ENCODE measurements at regions not wholly inside any gene's neighbourhood (a gene's known extent, or its start where the extent isn't known, plus 50 kb on each side); places are given as distances from the start of the nearest gene placed in this dataset.

DNA sequence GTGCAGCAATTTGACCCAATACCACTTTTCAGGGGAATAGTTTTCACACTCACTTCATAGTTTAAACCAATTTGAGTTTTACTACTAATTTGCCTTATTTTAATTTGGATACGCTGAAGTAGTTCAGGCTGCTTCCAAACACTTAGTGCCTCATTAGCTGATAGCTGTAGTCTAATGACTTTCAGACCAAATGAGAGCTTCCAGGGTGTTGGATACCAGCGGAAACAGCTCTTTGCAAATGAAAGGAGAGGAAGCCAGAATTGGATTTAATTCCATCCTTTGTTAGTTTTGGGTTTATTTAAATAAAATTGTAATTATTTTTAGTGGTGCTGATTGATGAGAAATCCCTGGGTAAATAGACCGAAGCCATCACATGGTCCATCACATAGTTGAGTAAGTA lies 158.3 kb upstream of the SEL1L start:
- TF ChIP-seq POLR2A (IDR thresholded peaks at IDR 0.05; ENCODE audit: low read depth, low read length) (no peak), POLR2AphosphoS5 (IDR thresholded peaks at IDR 0.05; ENCODE audit: low read depth, low read length) (no peak), TAF1 (IDR thresholded peaks at IDR 0.05; ENCODE audit: borderline replicate concordance, low read depth, low read length) (no peak)
